Activated T-cell treated with anti-CD3 and anti-CD28 coated beads, Interleukin-2, amount 50 U/mL, for 4 hours (primary cell): ENCODE measurements at regions not wholly inside any gene's neighbourhood (a gene's known extent, or its start where the extent isn't known, plus 50 kb on each side); places are given as distances from the start of the nearest gene placed in this dataset.
"Not testable (repeated sequence)": the region's sequence is repeated elsewhere in the genome, so short reads cannot be mapped to it uniquely, and the experiment has no call there.

Source experiments
- ATAC-seq, 2 donors: fragments of 200-7000 bp; cut with Tn5 transposase; one replicate each; pipeline ENCODE4 v1.10.0; 2021
- DNase-seq: peaks from one replicate; pipeline ENCODE4 v3.0.0-alpha.2; 2020
- H3K27me3 Mint-ChIP-seq: one replicate; pipeline ENCODE4 v1.8.0; 2021; ENCODE audit warnings: low read depth, mixed read lengths
- H3K36me3 Mint-ChIP-seq: one replicate; pipeline ENCODE4 v1.8.0; 2022; ENCODE audit warnings: mixed read lengths; ENCODE audit not compliant: insufficient read depth
- H3K4me1 Mint-ChIP-seq: one replicate; pipeline ENCODE4 v1.8.0; 2021; ENCODE audit warnings: low read depth, mixed read lengths
- H3K4me3 Mint-ChIP-seq: one replicate; pipeline ENCODE4 v1.8.0; 2021; ENCODE audit warnings: mild to moderate bottlenecking, moderate library complexity, mixed read lengths
- H3K9me3 Mint-ChIP-seq: one replicate; pipeline ENCODE4 v1.8.0; 2021; ENCODE audit warnings: mixed read lengths

GRCh38 chr6:9346923-9347322 lies 911.6 kb upstream of the SLC35B3 start:
- no peaks in the 10 kb centered on the region for H3K27me3 Mint-ChIP-seq
- ATAC-seq: no peak
- H3K9me3 Mint-ChIP-seq: peaks cover 9% of the 10 kb centered on the region
- no peak overlapping the region for H3K4me3 Mint-ChIP-seq
- H3K4me1 Mint-ChIP-seq: no peaks in the 10 kb centered on the region
- no peak for DNase-seq
- no peaks in the 10 kb centered on the region for H3K36me3 Mint-ChIP-seq

GRCh38 chr6:9335431-9335830 lies 900.1 kb upstream of the SLC35B3 start:
- DNase-seq: no peak
- no peaks in the 10 kb centered on the region for H3K4me1 Mint-ChIP-seq
- ATAC-seq: no peak
- H3K9me3 Mint-ChIP-seq: peaks cover 6% of the 10 kb centered on the region
- no peaks in the 10 kb centered on the region for H3K27me3 Mint-ChIP-seq
- H3K36me3 Mint-ChIP-seq: no peaks in the 10 kb centered on the region
- H3K4me3 Mint-ChIP-seq: no peak overlapping the region

- Mint-ChIP-seq H3K4me3 (no peak overlapping the region), H3K36me3 (no peaks in the 10 kb centered on the region), H3K4me1 (no peaks in the 10 kb centered on the region), H3K27me3 (no peaks in the 10 kb centered on the region), H3K9me3 (peaks cover 6% of the 10 kb centered on the region)
- no peak for DNase-seq
- ATAC-seq: no peak
Measured at GRCh38 chr6:9334979-9335378, 899.6 kb upstream of the SLC35B3 start.

- Mint-ChIP-seq H3K27me3 (no peaks in the 10 kb centered on the region), H3K9me3 (peaks cover 8% of the 10 kb centered on the region), H3K4me3 (no peak overlapping the region), H3K36me3 (no peaks in the 10 kb centered on the region), H3K4me1 (no peaks in the 10 kb centered on the region)
- ATAC-seq (no peak), DNase-seq (no peak)
Measured at GRCh38 chr6:9332241-9332780, 897.0 kb upstream of the SLC35B3 start.

- DNase-seq: no peak
- H3K36me3 Mint-ChIP-seq: no peaks in the 10 kb centered on the region
- H3K9me3 Mint-ChIP-seq: peaks cover 7% of the 10 kb centered on the region
- no peaks in the 10 kb centered on the region for H3K27me3 Mint-ChIP-seq
- H3K4me1 Mint-ChIP-seq: no peaks in the 10 kb centered on the region
- ATAC-seq: no peak
- no peak overlapping the region for H3K4me3 Mint-ChIP-seq
Measured at GRCh38 chr6:9316831-9317230, 881.5 kb upstream of the SLC35B3 start.

GRCh38 chr6:9315966-9316650 lies 880.8 kb upstream of the SLC35B3 start:
- Mint-ChIP-seq H3K4me3 (no peak overlapping the region), H3K36me3 (no peaks in the 10 kb centered on the region), H3K9me3 (peaks cover 7% of the 10 kb centered on the region), H3K4me1 (no peaks in the 10 kb centered on the region), H3K27me3 (no peaks in the 10 kb centered on the region)
- ATAC-seq: no peak
- DNase-seq: no peak

GRCh38 chr6:9308284-9308683 lies 872.9 kb upstream of the SLC35B3 start:
- Mint-ChIP-seq H3K4me3 (no peak overlapping the region), H3K9me3 (peaks cover 5% of the 10 kb centered on the region), H3K27me3 (no peaks in the 10 kb centered on the region), H3K4me1 (no peaks in the 10 kb centered on the region), H3K36me3 (no peaks in the 10 kb centered on the region)
- no peak for ATAC-seq
- DNase-seq: no peak

GRCh38 chr6:9307786-9308185 lies 872.4 kb upstream of the SLC35B3 start:
- ATAC-seq: no peak
- no peak for DNase-seq
- Mint-ChIP-seq H3K4me1 (no peaks in the 10 kb centered on the region), H3K27me3 (no peaks in the 10 kb centered on the region), H3K9me3 (peaks cover 3% of the 10 kb centered on the region), H3K36me3 (no peaks in the 10 kb centered on the region), H3K4me3 (no peak overlapping the region)

GRCh38 chr6:9307187-9307586 lies 871.8 kb upstream of the SLC35B3 start:
- no peak overlapping the region for H3K4me3 Mint-ChIP-seq
- ATAC-seq (no peak), DNase-seq (no peak)
- H3K4me1 Mint-ChIP-seq: no peaks in the 10 kb centered on the region
- no peaks in the 10 kb centered on the region for H3K27me3 Mint-ChIP-seq
- H3K9me3 Mint-ChIP-seq: peaks cover 3% of the 10 kb centered on the region
- H3K36me3 Mint-ChIP-seq: no peaks in the 10 kb centered on the region

- Mint-ChIP-seq H3K36me3 (no peaks in the 10 kb centered on the region), H3K4me3 (no peak overlapping the region), H3K4me1 (no peaks in the 10 kb centered on the region), H3K9me3 (peaks cover 17% of the 10 kb centered on the region), H3K27me3 (no peaks in the 10 kb centered on the region)
- DNase-seq (no peak), ATAC-seq (no peak)
Measured at GRCh38 chr6:9295644-9296043, 860.3 kb upstream of the SLC35B3 start.

GRCh38 chr6:9292975-9293374 lies 857.6 kb upstream of the SLC35B3 start:
- H3K27me3 Mint-ChIP-seq: no peaks in the 10 kb centered on the region
- no peak for ATAC-seq
- no peak for DNase-seq
- peaks cover 13% of the 10 kb centered on the region for H3K9me3 Mint-ChIP-seq
- H3K4me3 Mint-ChIP-seq: no peak overlapping the region
- H3K36me3 Mint-ChIP-seq: no peaks in the 10 kb centered on the region
- H3K4me1 Mint-ChIP-seq: no peaks in the 10 kb centered on the region

- ATAC-seq, H3K4me1 Mint-ChIP-seq, H3K27me3 Mint-ChIP-seq, H3K4me3 Mint-ChIP-seq, DNase-seq, H3K36me3 Mint-ChIP-seq: not testable (repeated sequence)
- H3K9me3 Mint-ChIP-seq: peaks cover 11% of the 10 kb centered on the region
Measured at GRCh38 chr6:9290342-9290741, 855.0 kb upstream of the SLC35B3 start.

- peaks cover 1% of the 10 kb centered on the region for H3K9me3 Mint-ChIP-seq
- no peak overlapping the region for H3K4me3 Mint-ChIP-seq
- no peaks in the 10 kb centered on the region for H3K4me1 Mint-ChIP-seq
- no peaks in the 10 kb centered on the region for H3K36me3 Mint-ChIP-seq
- ATAC-seq: no peak
- DNase-seq: no peak
- H3K27me3 Mint-ChIP-seq: no peaks in the 10 kb centered on the region
Measured at GRCh38 chr6:9272671-9273070, 837.3 kb upstream of the SLC35B3 start.

GRCh38 chr6:9266741-9267140 lies 831.4 kb upstream of the SLC35B3 start:
- DNase-seq (no peak), ATAC-seq (no peak)
- Mint-ChIP-seq H3K4me3 (no peak overlapping the region), H3K27me3 (no peaks in the 10 kb centered on the region), H3K36me3 (no peaks in the 10 kb centered on the region), H3K9me3 (peaks cover 4% of the 10 kb centered on the region), H3K4me1 (no peaks in the 10 kb centered on the region)

GRCh38 chr6:9257215-9257614 lies 821.9 kb upstream of the SLC35B3 start:
- H3K36me3 Mint-ChIP-seq: no peaks in the 10 kb centered on the region
- no peak for ATAC-seq
- no peaks in the 10 kb centered on the region for H3K27me3 Mint-ChIP-seq
- no peak overlapping the region for H3K4me3 Mint-ChIP-seq
- no peaks in the 10 kb centered on the region for H3K4me1 Mint-ChIP-seq
- DNase-seq: no peak
- H3K9me3 Mint-ChIP-seq: peaks cover 6% of the 10 kb centered on the region
